NCI-H526 treated with DMSO at 0.1 percent for 48 hours (cell line): ENCODE measurements at regions not wholly inside any gene's neighbourhood (a gene's known extent, or its start where the extent isn't known, plus 50 kb on each side); places are given as distances from the start of the nearest gene placed in this dataset.
"Not testable (repeated sequence)": the region's sequence is repeated elsewhere in the genome, so short reads cannot be mapped to it uniquely, and the experiment has no call there.

ENCODE experiments used
- DNase-seq: peaks from one replicate; lab custom pipeline; 2025; lab: John Stamatoyannopoulos, UW

GRCh38 chr10:117457932-117458331 lies 82.7 kb upstream of the PDZD8 start:
- no peak for DNase-seq

- DNase-seq = no peak
These were observed 82.0 kb upstream of the PDZD8 start for GRCh38 chr10:117457071-117457810.

DNA sequence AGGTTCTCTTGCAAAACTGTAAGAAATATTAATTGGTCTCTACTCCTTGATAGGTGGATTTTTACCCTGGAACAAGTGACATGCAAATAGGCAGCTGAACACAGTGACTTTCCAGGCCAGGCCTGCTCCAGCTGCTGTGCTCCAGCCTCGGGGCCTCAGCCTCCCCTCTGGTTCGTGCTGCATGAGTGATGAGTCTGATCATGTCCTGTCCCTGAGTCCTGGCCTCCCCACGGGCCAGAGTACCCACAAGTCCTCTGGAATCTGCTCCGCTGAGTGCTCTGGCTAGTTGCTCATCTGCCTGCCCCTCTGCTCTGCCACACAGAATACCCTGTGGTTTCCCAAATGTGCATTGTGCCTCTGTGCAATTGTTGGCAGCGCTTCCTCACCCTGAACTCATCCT lies 80.1 kb upstream of the PDZD8 start:
- DNase-seq = no peak

DNA sequence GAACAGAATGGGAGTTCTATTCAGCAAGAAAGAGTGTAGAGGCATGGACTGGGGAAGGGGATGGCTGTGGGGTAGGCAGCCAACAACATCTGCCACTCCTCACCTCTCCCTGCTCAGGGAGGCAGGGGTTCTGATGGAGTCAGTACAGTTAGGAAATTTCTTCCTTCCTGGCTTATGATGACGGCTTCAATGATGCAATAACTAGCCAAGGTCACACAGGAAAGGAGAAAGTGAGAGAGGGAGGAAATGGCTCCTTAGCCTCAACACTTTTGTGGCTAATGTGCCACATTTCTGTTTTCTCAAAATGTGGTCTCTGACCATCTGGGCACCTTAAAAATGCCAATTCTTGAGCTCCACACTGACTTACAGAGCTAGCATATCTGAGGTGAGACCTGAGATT lies 79.3 kb upstream of the PDZD8 start:
- no peak for DNase-seq

GRCh38 chr10:117453484-117453883 lies 78.2 kb upstream of the PDZD8 start:
- DNase-seq = not testable (repeated sequence)

GRCh38 chr10:117450940-117451339 lies 75.7 kb upstream of the PDZD8 start:
- DNase-seq = no peak

DNA sequence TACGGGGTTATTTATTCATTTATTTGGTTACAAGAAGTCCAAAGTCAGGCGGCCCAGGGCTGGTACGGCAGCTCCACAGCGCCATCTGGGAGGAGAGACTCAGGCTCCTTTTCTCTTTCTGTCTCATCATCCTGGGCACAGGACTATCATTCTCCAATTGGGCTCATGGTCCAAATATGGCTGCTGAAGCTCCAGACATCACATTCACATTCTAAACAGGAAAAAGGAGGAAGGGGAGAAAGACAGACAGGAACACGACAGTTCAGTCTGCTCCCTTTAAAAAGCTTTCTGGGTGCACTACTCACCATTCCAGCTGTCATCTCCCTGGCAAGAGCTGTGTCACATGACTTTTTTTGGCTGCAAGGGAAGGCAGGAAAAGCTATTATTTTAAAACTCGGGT lies 74.4 kb upstream of the PDZD8 start:
- DNase-seq = no peak

- no peak for DNase-seq
These were observed 73.6 kb upstream of the PDZD8 start for GRCh38 chr10:117448802-117449201.

- DNase-seq = no peak
These were observed 70.8 kb upstream of the PDZD8 start for GRCh38 chr10:117445992-117446391.

DNA sequence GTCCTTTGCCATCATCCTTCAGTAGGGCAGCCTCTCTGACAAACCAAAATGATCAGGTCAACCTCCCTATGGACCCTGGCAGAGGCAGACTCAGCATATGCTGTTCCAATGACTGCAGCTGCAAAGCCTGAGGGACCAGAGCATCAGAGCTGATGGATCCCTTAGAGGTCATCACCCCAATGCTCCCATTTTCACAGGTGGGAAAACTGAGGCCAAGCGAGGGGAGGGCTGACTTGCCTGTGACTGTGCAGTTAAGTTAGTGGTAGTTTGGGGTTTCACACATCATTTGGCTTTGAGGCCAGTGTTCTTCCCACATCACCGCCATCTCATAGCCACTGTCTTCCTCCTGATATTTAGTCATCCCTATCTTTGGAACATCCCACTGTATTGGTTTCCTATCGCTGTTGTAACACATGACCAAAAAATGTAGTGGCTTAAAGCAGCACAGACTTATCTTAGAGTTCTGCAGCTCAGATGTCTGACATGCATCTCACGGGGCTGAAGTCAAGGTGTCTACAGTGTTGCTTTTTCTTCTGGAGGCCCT lies 69.3 kb upstream of the PDZD8 start:
- no peak for DNase-seq

DNA sequence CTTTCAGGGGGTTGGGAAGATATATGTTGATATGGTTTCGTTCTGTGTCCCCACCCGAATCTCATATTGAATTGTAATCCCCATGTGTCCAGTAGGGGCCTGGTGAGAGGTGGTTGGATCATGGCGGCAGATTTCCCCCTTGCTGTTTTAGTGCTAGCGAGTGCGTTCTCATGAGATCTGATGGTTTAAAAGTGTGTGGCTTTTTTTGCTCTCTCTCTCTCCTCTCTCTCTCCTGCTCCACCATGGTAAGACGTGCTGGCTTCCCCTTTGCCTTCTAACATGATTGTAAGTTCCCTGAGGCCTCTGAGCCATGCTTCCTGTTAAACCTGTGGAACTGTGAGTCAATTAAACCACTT lies 68.4 kb upstream of the PDZD8 start:
- no peak for DNase-seq

DNA sequence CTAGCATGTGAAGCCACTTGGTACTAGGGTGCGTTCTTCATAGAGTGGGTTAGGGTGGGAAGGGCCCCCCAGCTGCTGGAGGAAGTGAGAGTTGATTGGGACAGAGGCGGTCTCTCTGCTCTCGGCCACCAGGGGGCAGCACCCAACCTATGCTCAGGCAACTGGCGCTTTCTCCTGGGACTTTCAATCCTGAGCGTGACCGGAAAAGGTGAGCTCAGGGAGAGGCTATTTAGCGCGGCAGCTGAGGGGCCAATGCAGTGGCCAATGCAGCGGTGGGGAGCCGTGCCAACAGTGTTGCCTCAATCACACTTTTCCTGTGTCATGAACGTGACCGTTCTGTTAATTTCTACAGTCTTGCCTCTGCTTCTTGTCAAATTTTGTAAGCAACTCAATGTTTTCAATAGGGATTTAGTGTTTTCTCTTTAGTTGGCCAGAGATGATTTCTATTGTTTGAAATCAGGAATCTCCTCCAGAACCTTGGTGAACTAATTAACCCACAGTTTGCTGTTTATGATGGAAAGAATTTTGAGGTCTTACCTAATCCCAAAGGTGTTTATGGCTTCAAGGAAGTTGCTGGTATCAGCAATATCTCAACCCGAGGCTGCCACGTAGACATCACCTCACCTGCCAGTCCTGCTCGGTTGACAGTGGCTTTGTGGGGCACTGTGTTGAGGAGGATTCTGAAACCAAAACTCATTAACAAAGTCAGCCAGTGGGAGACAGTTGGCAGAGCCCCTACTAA lies 67.9 kb upstream of the PDZD8 start:
- DNase-seq = peak; percentile 48

- DNase-seq = no peak
These were observed 67.3 kb upstream of the PDZD8 start for GRCh38 chr10:117442521-117442920.

GRCh38 chr10:117441812-117442443 lies 66.7 kb upstream of the PDZD8 start:
- no peak for DNase-seq

- DNase-seq = no peak
These were observed 66.1 kb upstream of the PDZD8 start for GRCh38 chr10:117441361-117441760.

GRCh38 chr10:117439243-117439912 lies 64.1 kb upstream of the PDZD8 start:
- no peak for DNase-seq

DNA sequence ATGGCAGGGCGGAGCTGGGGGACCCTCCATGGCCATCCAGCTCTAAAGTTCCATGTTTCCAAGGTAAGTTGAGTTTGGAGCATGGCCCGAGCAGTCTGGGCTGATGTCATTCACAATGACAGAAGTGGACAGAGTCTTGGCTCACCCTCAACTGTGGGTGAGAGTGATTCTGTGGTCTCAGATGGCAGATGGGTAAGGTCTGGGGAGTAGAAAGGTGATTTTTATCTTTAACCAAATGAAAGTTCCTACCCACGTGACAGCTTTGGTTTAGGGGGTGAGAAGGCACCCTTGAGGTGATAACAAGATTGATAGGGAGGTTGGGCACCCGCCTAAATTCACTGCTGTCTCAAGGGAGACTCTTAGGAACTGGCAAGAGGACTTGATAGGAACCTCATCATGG lies 57.6 kb upstream of the PDZD8 start:
- DNase-seq = no peak

DNA sequence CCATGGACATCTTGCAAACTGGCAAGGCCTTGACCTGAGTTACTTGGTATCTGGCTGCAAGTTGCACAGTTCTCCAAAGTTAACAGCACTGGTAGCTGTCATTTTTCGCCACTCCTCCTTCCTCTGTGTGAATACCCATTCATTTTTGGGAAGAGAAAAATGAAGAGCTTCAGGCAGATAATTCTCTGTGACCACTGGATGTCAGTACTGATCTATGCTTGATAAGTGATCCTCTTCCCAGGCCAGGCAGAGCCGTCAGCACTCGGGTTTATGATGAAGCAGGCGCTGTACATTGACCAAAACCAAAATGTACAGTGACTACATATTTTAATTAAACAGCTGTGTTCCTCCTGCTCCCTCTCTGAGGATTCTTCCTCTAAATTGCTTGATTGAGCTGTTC lies 55.9 kb upstream of the PDZD8 start:
- DNase-seq = no peak

- DNase-seq = not testable (repeated sequence)
These were observed 55.3 kb upstream of the PDZD8 start for GRCh38 chr10:117430535-117430934.

DNA sequence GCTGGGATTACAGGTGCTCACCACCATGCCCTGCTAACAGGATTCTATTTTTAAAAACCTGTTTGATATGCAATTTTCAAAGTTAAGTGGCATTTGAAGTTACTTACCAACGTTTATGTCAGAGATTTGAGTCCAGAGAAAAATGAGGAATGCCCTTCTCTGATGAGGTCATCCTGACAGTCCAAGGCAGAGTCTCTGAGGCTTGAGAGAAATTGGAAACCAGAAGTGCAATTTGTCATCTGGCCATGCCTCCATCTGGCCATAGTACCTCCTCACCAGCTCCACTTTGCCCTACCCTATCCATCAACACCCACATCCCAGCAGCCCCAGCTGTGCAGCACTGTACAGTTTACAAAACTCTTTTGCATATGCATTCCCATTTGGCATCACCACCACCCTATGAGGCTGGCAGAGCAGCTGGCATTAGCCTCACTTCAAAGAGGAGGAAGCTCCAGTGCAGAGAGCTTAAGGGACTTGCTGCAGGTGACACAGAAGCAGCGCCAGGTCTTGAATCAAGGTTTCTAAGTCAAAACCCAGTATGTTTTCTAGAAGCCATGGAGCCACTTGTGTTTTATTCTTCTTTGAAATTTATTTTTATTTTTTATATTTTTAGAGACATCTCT lies 54.5 kb upstream of the PDZD8 start:
- DNase-seq = no peak

GRCh38 chr10:117427356-117427755 lies 52.1 kb upstream of the PDZD8 start:
- DNase-seq = no peak

GRCh38 chr10:117425974-117426566 lies 50.8 kb upstream of the PDZD8 start:
- DNase-seq = no peak
